CD4-positive, alpha-beta T cell treated with Interferon gamma for 1 hour (primary cell): ENCODE measurements at regions not wholly inside any gene's neighbourhood (a gene's known extent, or its start where the extent isn't known, plus 50 kb on each side); places are given as distances from the start of the nearest gene placed in this dataset.
A peak's percentile ranks its signal among the peaks of the same experiment; 100 is the strongest.

ENCODE experiments used
- DNase-seq: peaks from one replicate; pipeline ENCODE4 v3.0.0-alpha.2; 2020

- DNase-seq, result no peak
These were observed 78.0 kb upstream of the DRD2 start for GRCh38 chr11:113553235-113553634.

- DNase-seq, result no peak
These were observed 77.1 kb upstream of the DRD2 start for GRCh38 chr11:113552271-113552670.

- DNase-seq, result no peak
These were observed 76.4 kb upstream of the DRD2 start for GRCh38 chr11:113551645-113552044.

GRCh38 chr11:113549611-113550578 is 74.7 kb upstream of the DRD2 start:
- no peak for DNase-seq

- DNase-seq, result no peak
These were observed 73.9 kb upstream of the DRD2 start for GRCh38 chr11:113549061-113549460.

GRCh38 chr11:113547739-113548138 is 72.5 kb upstream of the DRD2 start:
- no peak for DNase-seq

- no peak for DNase-seq
These were observed 71.7 kb upstream of the DRD2 start for GRCh38 chr11:113546757-113547507.

GRCh38 chr11:113542420-113542819 is 67.2 kb upstream of the DRD2 start:
- no peak for DNase-seq

- DNase-seq, result no peak
These were observed 65.5 kb upstream of the DRD2 start for GRCh38 chr11:113540416-113541330.

- DNase-seq, result no peak
These were observed 63.5 kb upstream of the DRD2 start for GRCh38 chr11:113538451-113539412.

GRCh38 chr11:113534625-113535024 is 59.4 kb upstream of the DRD2 start:
- no peak for DNase-seq

- DNase-seq, result no peak
These were observed 58.2 kb upstream of the DRD2 start for GRCh38 chr11:113533425-113533698.

- peak; percentile 14 for DNase-seq
These were observed 57.7 kb upstream of the DRD2 start for GRCh38 chr11:113532697-113533424.

GRCh38 chr11:113531575-113532451 is 56.6 kb upstream of the DRD2 start:
- no peak for DNase-seq

GRCh38 chr11:113531083-113531482 is 55.9 kb upstream of the DRD2 start:
- no peak for DNase-seq

GRCh38 chr11:113529606-113530005 is 54.4 kb upstream of the DRD2 start:
- DNase-seq, result no peak

GRCh38 chr11:113528982-113529381 is 53.8 kb upstream of the DRD2 start:
- DNase-seq, result no peak

GRCh38 chr11:113526521-113526920 is 51.3 kb upstream of the DRD2 start:
- no peak for DNase-seq
